Liver (tissue), 8 donors: ENCODE measurements at regions not wholly inside any gene's neighbourhood (a gene's known extent, or its start where the extent isn't known, plus 50 kb on each side); places are given as distances from the start of the nearest gene placed in this dataset.

ENCODE experiments used
- DNase-seq: peaks from one replicate; pipeline ENCODE4 v3.0.0-alpha.2; 2017; ENCODE audit warnings: low spot score
- H3K27ac ChIP-seq, 2 donors: one replicate each; pipeline ENCODE4 v1.7.0; 2013; ENCODE audit warnings: inconsistent platforms in 2 of 2, low read length in 2 of 2, control low read depth in 1 of 2, low read depth in 1 of 2, mild to moderate bottlenecking in 1 of 2
- H3K27me3 ChIP-seq, 4 donors: one replicate each; pipeline versions ENCODE4 v1.6.1 to v1.7.0; 2013; ENCODE audit warnings: low read length in 3 of 4, inconsistent platforms in 1 of 4, mild to moderate bottlenecking in 1 of 4, moderate library complexity in 1 of 4; ENCODE audit not compliant: control insufficient read depth in 4 of 4, insufficient read depth in 4 of 4
- H3K36me3 ChIP-seq, 4 donors: one replicate each; pipeline versions ENCODE4 v1.6.1 to v1.7.0; 2013; ENCODE audit warnings: low read length in 3 of 4, mild to moderate bottlenecking in 3 of 4, low read depth in 1 of 4, moderate library complexity in 1 of 4; ENCODE audit not compliant: control insufficient read depth in 4 of 4, insufficient read depth in 3 of 4
- H3K4me1 ChIP-seq, 4 donors: one replicate each; pipeline versions ENCODE4 v1.6.1 to v1.7.0; 2013; ENCODE audit warnings: low read length in 3 of 4, mild to moderate bottlenecking in 3 of 4, moderate library complexity in 1 of 4; ENCODE audit not compliant: control insufficient read depth in 4 of 4, insufficient read depth in 4 of 4
- H3K4me3 ChIP-seq, 3 donors: one replicate each; pipeline versions ENCODE4 v1.6.1 to v1.7.0; 2013; ENCODE audit warnings: low read length in 3 of 3, control low read depth in 1 of 3, low read depth in 1 of 3, mild to moderate bottlenecking in 1 of 3
- H3K9ac ChIP-seq, 2 donors: one replicate each; pipeline ENCODE4 v1.7.0; 2013; ENCODE audit warnings: low read length in 2 of 2, mild to moderate bottlenecking in 2 of 2, moderate library complexity in 2 of 2, control low read depth in 1 of 2, low read depth in 1 of 2
- H3K9me3 ChIP-seq, 4 donors: one replicate each; pipeline versions ENCODE4 v1.6.1 to v1.7.0; 2013; ENCODE audit warnings: low read length in 3 of 4; ENCODE audit not compliant: control insufficient read depth in 4 of 4
- FOXA2 ChIP-seq: IDR thresholded peaks from 2 replicates; pipeline ENCODE4 v1.6.1; 2016; ENCODE audit warnings: antibody characterized with exemption
- GABPA ChIP-seq, 2 donors: IDR thresholded peaks in 1 of 2; conservative IDR thresholded peaks in 1 of 2; 2 replicates each; pipeline ENCODE4 v1.6.1; 2016; ENCODE audit warnings: antibody characterized with exemption in 2 of 2, mild to moderate bottlenecking in 1 of 2, moderate library complexity in 1 of 2
- HNF4G ChIP-seq: IDR thresholded peaks from 2 replicates; pipeline ENCODE4 v1.6.1; 2016; ENCODE audit warnings: antibody characterized with exemption
- JUND ChIP-seq, 2 donors: IDR thresholded peaks; 2 replicates each; pipeline ENCODE4 v1.6.1; 2016; ENCODE audit warnings: antibody characterized with exemption in 2 of 2
- REST ChIP-seq: IDR thresholded peaks from 2 replicates; pipeline ENCODE4 v1.6.1; 2016; ENCODE audit warnings: antibody characterized with exemption, mild to moderate bottlenecking
- SP1 ChIP-seq: IDR thresholded peaks from 2 replicates; pipeline ENCODE4 v1.6.1; 2018; ENCODE audit warnings: antibody characterized with exemption, mild to moderate bottlenecking
- TAF1 ChIP-seq: conservative IDR thresholded peaks from 2 replicates; pipeline ENCODE4 v1.6.1; 2016; ENCODE audit warnings: antibody characterized with exemption, mild to moderate bottlenecking
- YY1 ChIP-seq: IDR thresholded peaks from 2 replicates; pipeline ENCODE4 v1.6.1; 2016; ENCODE audit warnings: antibody characterized with exemption, mild to moderate bottlenecking
- WGBS: extraction: QIAGEN DNeasy Blood & Tissue Kit; methylation state at CpG from one replicate; pipeline ENCODE4 v1.1.7; 2013; 5-methylcytosine and 5-hydroxymethylcytosine counted together
- TF ChIP-seq, protein P1 (sequence below): IDR thresholded peaks from 2 replicates; pipeline ENCODE4 v1.6.1; 2016; ENCODE audit warnings: antibody characterized with exemption
- TF ChIP-seq, protein P2 (sequence below): fragments of 150-350 bp; IDR thresholded peaks from 2 replicates; pipeline ENCODE4 v1.5.1; 2017; ENCODE audit warnings: improper control_type of control experiment, low read depth, low read length; ENCODE audit not compliant: missing input control
- TF ChIP-seq, protein P3 (sequence below): IDR thresholded peaks from 2 replicates; pipeline ENCODE4 v1.6.1; 2016; ENCODE audit warnings: antibody characterized with exemption
- donor health status: healthy.
- donor health status: healthy.
- donor health status: healthy.
- donor health status: healthy.
- donor health status: healthy.

GRCh38 chr11:26191193-26191592 is 140.7 kb upstream of the ANO3 start:
- 91% methylated on average over 6 of the region's 6 CpGs for WGBS
- Histone ChIP-seq H3K4me1 (peaks cover 0 to 13% (median 9%) of the 10 kb centered on the region in 4 donors), H3K4me3 (no peak overlapping the region)

More at GRCh38 chr11:26191193-26191592, 140.7 kb upstream of the ANO3 start:
- TF ChIP-seq YY1 (no peak), SP1 (no peak), REST (no peak), GABPA (IDR thresholded peaks at IDR 0.05 in 1 of 2, conservative IDR thresholded peaks at IDR 0.05 in 1 of 2) (no peak), HNF4G (no peak), JUND (IDR thresholded peaks at IDR 0.05) (no peak), FOXA2 (no peak), TAF1 (no peak)
- TF ChIP-seq, protein P1, sequence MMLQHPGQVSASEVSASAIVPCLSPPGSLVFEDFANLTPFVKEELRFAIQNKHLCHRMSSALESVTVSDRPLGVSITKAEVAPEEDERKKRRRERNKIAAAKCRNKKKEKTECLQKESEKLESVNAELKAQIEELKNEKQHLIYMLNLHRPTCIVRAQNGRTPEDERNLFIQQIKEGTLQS = no peak
- TF ChIP-seq, protein P2, sequence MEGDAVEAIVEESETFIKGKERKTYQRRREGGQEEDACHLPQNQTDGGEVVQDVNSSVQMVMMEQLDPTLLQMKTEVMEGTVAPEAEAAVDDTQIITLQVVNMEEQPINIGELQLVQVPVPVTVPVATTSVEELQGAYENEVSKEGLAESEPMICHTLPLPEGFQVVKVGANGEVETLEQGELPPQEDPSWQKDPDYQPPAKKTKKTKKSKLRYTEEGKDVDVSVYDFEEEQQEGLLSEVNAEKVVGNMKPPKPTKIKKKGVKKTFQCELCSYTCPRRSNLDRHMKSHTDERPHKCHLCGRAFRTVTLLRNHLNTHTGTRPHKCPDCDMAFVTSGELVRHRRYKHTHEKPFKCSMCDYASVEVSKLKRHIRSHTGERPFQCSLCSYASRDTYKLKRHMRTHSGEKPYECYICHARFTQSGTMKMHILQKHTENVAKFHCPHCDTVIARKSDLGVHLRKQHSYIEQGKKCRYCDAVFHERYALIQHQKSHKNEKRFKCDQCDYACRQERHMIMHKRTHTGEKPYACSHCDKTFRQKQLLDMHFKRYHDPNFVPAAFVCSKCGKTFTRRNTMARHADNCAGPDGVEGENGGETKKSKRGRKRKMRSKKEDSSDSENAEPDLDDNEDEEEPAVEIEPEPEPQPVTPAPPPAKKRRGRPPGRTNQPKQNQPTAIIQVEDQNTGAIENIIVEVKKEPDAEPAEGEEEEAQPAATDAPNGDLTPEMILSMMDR = no peak
- TF ChIP-seq, protein P3, sequence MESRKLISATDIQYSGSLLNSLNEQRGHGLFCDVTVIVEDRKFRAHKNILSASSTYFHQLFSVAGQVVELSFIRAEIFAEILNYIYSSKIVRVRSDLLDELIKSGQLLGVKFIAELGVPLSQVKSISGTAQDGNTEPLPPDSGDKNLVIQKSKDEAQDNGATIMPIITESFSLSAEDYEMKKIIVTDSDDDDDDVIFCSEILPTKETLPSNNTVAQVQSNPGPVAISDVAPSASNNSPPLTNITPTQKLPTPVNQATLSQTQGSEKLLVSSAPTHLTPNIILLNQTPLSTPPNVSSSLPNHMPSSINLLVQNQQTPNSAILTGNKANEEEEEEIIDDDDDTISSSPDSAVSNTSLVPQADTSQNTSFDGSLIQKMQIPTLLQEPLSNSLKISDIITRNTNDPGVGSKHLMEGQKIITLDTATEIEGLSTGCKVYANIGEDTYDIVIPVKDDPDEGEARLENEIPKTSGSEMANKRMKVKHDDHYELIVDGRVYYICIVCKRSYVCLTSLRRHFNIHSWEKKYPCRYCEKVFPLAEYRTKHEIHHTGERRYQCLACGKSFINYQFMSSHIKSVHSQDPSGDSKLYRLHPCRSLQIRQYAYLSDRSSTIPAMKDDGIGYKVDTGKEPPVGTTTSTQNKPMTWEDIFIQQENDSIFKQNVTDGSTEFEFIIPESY = no peak
- no peak overlapping the region for H3K9ac ChIP-seq
- H3K27me3 ChIP-seq = no peaks in the 10 kb centered on the region
- no peak for DNase-seq
- H3K27ac ChIP-seq = no peak overlapping the region
- no peaks in the 10 kb centered on the region for H3K9me3 ChIP-seq
- no peaks in the 10 kb centered on the region for H3K36me3 ChIP-seq
